HG03565 (cell line): ENCODE measurements at regions not wholly inside any gene's neighbourhood (a gene's known extent, or its start where the extent isn't known, plus 50 kb on each side); places are given as distances from the start of the nearest gene placed in this dataset.

ENCODE experiments used
- ATAC-seq: cut with Tn5 transposase; IDR thresholded peaks from one replicate; pipeline ENCODE4 v1.9.1; 2021; ENCODE audit warnings: mild to moderate bottlenecking, moderate library complexity; ENCODE audit not compliant: unreplicated experiment

DNA sequence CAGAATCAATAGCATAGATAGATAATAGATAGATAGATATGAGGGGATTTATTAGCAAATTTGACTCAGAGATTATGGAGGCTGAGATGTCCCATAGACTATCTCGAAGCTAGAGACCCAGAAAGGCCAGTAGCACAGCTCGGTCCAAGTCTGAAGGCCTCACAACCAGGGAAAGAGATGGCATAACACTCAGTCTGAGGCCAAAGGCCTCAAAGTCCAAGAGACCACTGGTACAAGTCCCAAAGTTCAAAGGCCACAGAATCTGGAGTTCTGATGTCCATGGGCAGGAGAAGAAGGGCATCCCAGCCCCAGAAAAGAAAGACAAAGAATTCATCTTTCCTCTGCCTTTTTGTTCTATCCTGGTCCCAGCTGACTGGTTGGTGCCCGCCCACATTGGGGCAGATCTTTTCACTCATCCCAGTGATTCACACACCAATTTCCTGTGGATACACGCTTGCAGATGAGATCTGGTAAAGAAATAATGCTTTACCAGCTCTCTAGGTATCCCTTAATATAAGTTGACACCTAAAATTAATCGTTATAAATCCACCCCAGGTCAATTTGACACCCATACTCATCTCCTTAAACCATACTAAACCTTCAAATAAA lies 127.8 kb upstream of the FBN2 start:
- ATAC-seq: no peak

GRCh38 chr5:128667152-128667551 lies 129.1 kb upstream of the FBN2 start:
- no peak for ATAC-seq

DNA sequence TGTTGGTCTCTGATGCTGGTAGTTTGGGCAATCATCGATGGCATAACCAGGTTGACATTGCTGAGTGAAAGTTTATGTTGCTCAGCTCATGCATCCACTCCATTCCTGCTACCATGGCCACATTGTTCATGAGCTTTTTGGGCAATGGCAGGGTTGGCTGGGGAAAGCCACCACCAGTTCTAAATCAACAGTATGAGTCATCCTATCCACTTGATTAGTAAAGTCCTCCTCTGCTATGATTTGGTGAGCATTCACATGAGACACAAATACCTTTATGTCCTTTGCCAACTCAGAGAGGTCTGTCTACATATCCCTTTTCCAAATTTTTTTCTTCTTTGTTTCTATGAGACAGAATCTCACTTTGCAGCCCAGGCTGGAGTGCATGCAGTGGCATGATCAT lies 129.7 kb upstream of the FBN2 start:
- no peak for ATAC-seq

- ATAC-seq: no peak
Measured at GRCh38 chr5:128668921-128669320, 130.9 kb upstream of the FBN2 start.

GRCh38 chr5:128669803-128670202 lies 131.8 kb upstream of the FBN2 start:
- ATAC-seq: no peak

DNA sequence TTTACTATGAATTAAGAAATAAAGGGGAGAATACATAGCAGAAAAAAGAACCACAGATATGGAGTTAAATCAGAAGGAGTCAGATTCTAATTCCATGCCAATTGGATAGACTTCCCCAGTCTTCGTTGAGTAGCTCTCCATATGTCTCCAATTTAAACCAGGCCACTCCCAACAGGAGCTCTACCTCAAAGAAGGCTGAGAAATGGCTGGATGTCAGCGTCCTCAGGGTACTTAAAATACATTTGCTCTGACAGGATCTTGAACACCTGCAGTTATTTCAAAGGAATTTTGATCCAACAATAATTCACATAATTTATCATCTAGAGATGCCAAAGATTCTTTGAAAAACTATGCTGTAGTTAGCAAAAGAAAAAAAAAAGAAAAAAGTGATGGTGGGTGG lies 133.9 kb upstream of the FBN2 start:
- ATAC-seq: no peak

DNA sequence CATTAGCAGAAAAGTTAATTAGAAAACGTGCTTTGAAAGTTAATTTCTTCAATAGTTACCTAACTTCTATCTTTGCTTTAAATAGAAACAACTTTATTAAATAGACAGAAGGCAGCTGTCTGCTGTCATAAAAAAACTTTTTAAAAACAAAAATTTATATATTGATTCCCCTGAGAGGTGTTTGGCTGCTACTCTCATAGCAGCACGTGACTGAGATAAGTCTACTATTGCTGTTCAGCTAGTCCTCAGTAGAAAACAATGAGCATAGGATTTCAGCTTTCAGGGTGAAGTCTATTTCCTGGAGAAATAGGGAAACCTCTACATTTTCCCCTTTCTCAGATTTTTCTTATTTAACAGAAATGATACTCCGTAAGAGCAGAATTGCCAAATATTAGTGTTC lies 135.0 kb upstream of the FBN2 start:
- no peak for ATAC-seq

DNA sequence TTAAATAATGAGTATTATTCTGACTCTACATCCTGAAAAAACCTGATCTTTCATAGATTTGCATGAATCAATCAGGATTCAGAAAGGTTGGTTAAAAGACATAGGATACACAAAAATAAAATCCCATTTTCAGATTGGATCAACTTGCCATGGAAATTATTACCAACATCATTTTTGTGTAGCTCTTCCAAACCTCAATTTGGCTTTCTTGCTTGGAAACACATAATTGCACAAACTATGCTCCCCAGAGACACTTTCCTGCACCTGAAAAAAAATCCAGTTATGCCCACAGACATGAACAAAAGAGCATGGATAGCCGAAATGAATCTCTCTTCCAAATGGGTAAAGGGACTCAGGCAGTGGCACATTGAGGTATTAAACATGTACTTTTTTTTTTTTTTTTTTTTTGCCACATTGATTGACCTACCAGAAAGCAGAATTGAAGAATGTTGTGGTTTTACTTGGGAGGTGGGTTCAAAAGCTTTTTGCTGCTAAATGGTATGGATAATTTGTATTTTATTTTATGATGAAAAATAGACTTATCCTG lies 135.4 kb upstream of the FBN2 start:
- ATAC-seq: no peak

DNA sequence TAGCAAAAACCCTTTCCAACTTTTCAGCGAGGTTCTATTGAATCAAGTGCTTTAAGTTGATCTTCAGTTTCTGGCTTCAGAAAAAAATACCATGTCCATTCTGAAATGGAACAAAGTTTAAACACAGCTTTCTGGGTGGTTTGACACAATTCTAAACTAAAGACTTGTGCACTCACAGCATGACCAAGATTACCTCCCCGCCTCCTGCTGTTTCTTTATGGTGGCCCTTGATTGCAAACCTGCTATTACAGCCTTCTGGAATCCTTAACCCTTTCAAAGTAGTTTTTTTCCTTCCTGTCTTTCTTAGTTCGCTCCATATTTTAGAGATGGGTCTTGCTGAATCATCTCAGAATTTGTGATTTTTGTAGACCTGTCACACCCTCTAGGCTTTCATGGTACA lies 135.9 kb upstream of the FBN2 start:
- no peak for ATAC-seq

GRCh38 chr5:128674837-128675446 lies 136.9 kb upstream of the FBN2 start:
- ATAC-seq: peak; percentile 85

GRCh38 chr5:128681096-128681495 lies 143.1 kb upstream of the FBN2 start:
- no peak for ATAC-seq

DNA sequence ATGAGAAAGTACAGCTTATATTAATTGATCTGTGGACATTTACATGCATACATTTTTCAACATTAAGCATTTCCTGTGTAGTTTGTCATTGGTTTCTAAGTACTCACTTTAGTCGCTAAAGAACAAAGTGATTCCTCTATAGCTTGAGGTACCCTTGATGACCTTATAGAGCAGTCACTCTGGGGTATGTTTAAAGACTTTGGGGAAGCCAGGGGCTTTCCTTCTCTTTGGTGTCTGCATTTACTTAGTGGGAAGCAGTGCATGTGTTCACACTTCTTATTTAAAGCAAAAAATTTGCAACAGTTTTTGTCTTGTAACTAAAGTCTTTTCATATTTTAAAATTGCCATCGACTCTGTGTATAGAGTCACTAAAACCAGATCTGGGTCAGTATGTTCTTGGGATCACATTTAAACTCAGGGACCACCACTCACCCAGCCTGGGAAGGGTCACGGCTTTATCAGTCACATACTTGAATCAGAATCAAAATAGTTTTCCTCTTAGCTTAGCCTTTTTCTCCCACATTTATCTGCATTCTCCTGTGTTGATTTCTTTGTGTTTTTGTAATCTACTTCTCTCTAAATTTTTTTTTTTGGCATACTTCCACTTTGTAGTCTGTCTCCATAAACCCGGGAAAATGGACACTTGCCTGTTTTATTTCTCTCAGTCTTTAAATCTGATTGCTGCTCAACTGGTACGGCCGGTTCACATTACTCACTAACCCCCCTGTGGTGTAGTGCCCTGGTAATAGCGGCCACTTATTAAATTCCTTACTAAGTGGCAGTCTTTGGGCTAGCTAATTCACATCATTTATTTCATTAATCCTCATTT lies 143.9 kb upstream of the FBN2 start:
- ATAC-seq: no peak

DNA sequence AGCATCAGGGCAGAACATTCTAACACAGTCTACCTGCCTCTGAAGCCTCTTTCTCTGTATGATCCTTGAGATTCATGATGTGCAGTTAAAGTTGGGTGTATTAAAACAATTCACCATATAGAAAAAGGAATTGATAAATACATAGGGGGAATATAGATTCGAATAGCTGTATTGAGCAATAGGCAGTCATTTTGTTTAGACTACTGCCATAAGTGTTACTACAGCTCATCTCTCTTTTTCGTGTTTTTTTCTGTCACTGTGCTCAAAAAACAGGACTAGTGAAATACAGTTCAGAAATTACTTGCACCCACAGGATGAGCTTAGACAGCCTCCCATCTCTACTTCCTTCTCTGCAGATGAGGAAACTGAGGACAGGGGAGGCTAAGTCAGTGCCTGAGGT lies 144.6 kb upstream of the FBN2 start:
- ATAC-seq: no peak

- ATAC-seq: no peak
Measured at GRCh38 chr5:128684961-128685360, 146.9 kb upstream of the FBN2 start.

- ATAC-seq: no peak
Measured at GRCh38 chr5:128687930-128688329, 149.9 kb upstream of the FBN2 start.

- ATAC-seq: no peak
Measured at GRCh38 chr5:128693764-128694163, 155.7 kb upstream of the FBN2 start.

- ATAC-seq: no peak
Measured at GRCh38 chr5:128695791-128696530, 157.9 kb upstream of the FBN2 start.

DNA sequence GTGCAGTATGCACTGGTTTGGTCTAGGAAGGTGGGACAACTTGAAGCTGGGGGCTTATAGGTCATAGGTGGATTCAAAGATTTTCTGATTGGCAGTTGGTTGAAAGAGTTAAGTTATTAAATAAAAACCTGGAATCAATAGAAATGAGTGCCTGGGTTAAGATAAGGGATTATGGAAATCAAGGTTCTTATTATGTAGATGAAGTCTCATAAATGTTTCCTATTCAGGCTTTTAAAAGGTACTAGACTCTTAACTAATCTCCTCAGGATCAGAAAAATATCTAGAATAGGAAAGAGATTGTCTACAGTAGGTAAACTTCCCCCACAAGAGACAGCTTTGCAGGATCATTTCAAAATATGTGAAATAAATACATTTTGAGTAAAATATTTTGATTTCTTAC lies 163.3 kb upstream of the FBN2 start:
- no peak for ATAC-seq

DNA sequence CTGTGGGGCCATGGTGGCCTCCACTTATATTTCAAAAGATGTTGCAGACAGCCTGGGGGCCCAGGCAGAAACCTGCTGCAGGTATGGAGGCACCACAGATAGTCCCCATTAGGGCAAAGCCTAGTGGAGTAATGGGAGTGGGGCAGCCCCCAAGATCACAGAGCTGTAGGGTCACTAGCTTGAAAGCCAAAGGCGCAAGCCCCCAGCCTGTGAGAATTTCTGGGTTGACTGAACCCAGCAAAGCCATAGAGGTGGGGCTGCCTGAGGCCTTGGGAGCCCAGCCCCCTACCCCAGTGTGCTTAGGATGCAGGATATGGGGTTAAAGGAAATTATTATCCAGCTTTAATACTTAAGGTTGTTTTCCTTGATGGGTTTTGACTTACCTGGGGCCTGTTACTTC lies 165.3 kb upstream of the FBN2 start:
- no peak for ATAC-seq

GRCh38 chr5:128706269-128706668 lies 168.2 kb upstream of the FBN2 start:
- ATAC-seq: no peak

- no peak for ATAC-seq
Measured at GRCh38 chr5:128708841-128709240, 170.8 kb upstream of the FBN2 start.
